ENCODE measurements at regions not wholly inside any gene's neighbourhood (a gene's known extent, or its start where the extent isn't known, plus 50 kb on each side); places are given as distances from the start of the nearest gene placed in this dataset.

GRCh38 chr17:71378741-71379140 is 742.1 kb upstream of the SOX9 start:
- DNase-seq (ENCODE audit: low read depth in 2 of 2): no peak

- no peak for DNase-seq (ENCODE audit: low read depth in 2 of 2)
Measured at GRCh38 chr17:71379512-71379911, 741.3 kb upstream of the SOX9 start.

GRCh38 chr17:71380535-71380934 is 740.3 kb upstream of the SOX9 start:
- DNase-seq (ENCODE audit: low read depth in 2 of 2): no peak

- DNase-seq (ENCODE audit: low read depth in 2 of 2): no peak
Measured at GRCh38 chr17:71380936-71381335, 739.9 kb upstream of the SOX9 start.

GRCh38 chr17:71383091-71383490 is 737.7 kb upstream of the SOX9 start:
- no peak for DNase-seq (ENCODE audit: low read depth in 2 of 2)

GRCh38 chr17:71387456-71387855 is 733.4 kb upstream of the SOX9 start:
- no peak for DNase-seq (ENCODE audit: low read depth in 2 of 2)

GRCh38 chr17:71392715-71393567 is 727.9 kb upstream of the SOX9 start:
- DNase-seq (ENCODE audit: low read depth in 2 of 2): no peak

- DNase-seq (ENCODE audit: low read depth in 2 of 2): no peak
Measured at GRCh38 chr17:71395901-71396300, 724.9 kb upstream of the SOX9 start.

- no peak for DNase-seq (ENCODE audit: low read depth in 2 of 2)
Measured at GRCh38 chr17:71396711-71397110, 724.1 kb upstream of the SOX9 start.

GRCh38 chr17:71398025-71398424 is 722.8 kb upstream of the SOX9 start:
- no peak for DNase-seq (ENCODE audit: low read depth in 2 of 2)

- no peak for DNase-seq (ENCODE audit: low read depth in 2 of 2)
Measured at GRCh38 chr17:71398800-71399219, 722.0 kb upstream of the SOX9 start.

GRCh38 chr17:71399221-71399620 is 721.6 kb upstream of the SOX9 start:
- no peak for DNase-seq (ENCODE audit: low read depth in 2 of 2)

GRCh38 chr17:71399649-71400048 is 721.2 kb upstream of the SOX9 start:
- DNase-seq (ENCODE audit: low read depth in 2 of 2): no peak

GRCh38 chr17:71402007-71402406 is 718.8 kb upstream of the SOX9 start:
- no peak for DNase-seq (ENCODE audit: low read depth in 2 of 2)

GRCh38 chr17:71402661-71403141 is 718.1 kb upstream of the SOX9 start:
- DNase-seq (ENCODE audit: low read depth in 2 of 2): no peak

GRCh38 chr17:71405101-71405500 is 715.7 kb upstream of the SOX9 start:
- DNase-seq (ENCODE audit: low read depth in 2 of 2): no peak

- no peak for DNase-seq (ENCODE audit: low read depth in 2 of 2)
Measured at GRCh38 chr17:71407981-71408380, 712.8 kb upstream of the SOX9 start.

- no peak for DNase-seq (ENCODE audit: low read depth in 2 of 2)
Measured at GRCh38 chr17:71409137-71409536, 711.7 kb upstream of the SOX9 start.

GRCh38 chr17:71409712-71410111 is 711.1 kb upstream of the SOX9 start:
- DNase-seq (ENCODE audit: low read depth in 2 of 2): no peak

GRCh38 chr17:71412803-71413202 is 708.0 kb upstream of the SOX9 start:
- no peak for DNase-seq (ENCODE audit: low read depth in 2 of 2)

- no peak for DNase-seq (ENCODE audit: low read depth in 2 of 2)
Measured at GRCh38 chr17:71413935-71414334, 706.9 kb upstream of the SOX9 start.

- DNase-seq (ENCODE audit: low read depth in 2 of 2): no peak
Measured at GRCh38 chr17:71417142-71417541, 703.7 kb upstream of the SOX9 start.

GRCh38 chr17:71422968-71423367 is 697.9 kb upstream of the SOX9 start:
- DNase-seq (ENCODE audit: low read depth in 2 of 2): no peak

Data from stimulated activated CD8-positive, alpha-beta memory T cell treated with anti-CD3 and anti-CD28 coated beads, Interleukin-15, amount 100 ng/mL, for 48 hours (primary cell).